Medulla oblongata (tissue), 1 donor: ENCODE measurements at regions not wholly inside any gene's neighbourhood (a gene's known extent, or its start where the extent isn't known, plus 50 kb on each side); places are given as distances from the start of the nearest gene placed in this dataset.

Source experiments
- DNase-seq: peaks from one replicate; pipeline ENCODE4 v3.0.0-alpha.2; 2015; ENCODE audit errors: extremely low spot score

- DNase-seq: no peak
Observed at GRCh38 chr18:28651298-28651697, 474.4 kb upstream of the CDH2 start.

GRCh38 chr18:28650860-28651259 lies 473.9 kb upstream of the CDH2 start:
- no peak for DNase-seq

DNA sequence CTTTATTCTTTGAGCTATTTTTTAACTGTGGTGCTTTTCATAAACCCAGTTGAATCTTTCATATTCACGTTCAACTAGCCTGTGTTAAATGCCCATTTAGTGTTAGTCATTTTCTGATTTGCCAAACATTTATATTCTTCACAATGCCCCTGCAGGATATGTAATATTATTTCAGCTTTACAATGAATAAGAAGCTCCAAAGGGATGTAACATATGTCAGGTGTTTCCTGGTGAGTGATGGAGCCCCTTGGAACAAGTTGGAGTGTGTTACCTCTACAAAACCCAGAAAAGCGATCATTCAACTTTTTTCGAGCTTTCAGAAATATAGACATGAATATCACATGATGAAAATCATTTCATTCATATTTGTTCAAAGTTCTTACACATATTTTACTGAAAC lies 471.0 kb upstream of the CDH2 start:
- DNase-seq: no peak

- no peak for DNase-seq
Observed at GRCh38 chr18:28637897-28638296, 461.0 kb upstream of the CDH2 start.

- DNase-seq: no peak
Observed at GRCh38 chr18:28635530-28635929, 458.6 kb upstream of the CDH2 start.

GRCh38 chr18:28626756-28627155 lies 449.8 kb upstream of the CDH2 start:
- DNase-seq: no peak

DNA sequence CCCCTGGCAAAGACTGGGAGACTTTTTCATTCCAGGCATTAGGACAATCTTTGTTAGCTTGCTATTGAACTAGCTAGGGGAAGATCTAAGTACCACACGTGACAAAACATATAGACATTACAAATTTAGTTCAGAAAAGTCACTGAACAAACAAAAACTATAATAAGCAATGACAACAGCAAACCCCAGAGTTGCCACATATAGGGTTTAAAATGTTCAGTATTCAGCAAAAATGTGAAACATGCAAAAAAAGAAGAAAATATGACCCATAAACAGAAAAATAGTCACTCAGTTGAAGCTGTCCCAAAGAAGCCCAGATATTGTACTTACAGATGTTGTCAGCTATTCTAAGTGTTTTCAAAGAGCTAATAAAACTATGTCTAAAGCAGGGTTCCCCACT lies 431.1 kb upstream of the CDH2 start:
- DNase-seq: no peak

- DNase-seq: no peak
Observed at GRCh38 chr18:28606686-28607085, 429.8 kb upstream of the CDH2 start.

DNA sequence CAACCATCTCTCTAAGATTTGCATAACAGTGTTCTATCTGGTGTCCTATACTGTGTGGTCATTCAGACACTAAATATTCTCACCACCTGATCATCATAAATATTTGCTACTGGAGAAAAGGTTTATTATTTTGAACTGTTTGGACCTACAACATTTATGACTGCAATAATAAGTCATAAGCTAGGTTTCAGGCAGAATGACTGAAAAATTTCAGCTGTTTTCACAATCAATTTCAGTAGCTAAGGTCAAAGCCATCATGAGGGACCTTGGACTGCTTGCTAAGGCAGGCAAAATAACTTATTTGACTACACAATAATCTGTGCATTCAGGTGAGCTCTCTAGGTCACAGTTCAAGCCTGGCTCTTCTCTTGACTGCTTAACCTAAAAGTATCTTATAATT lies 425.5 kb upstream of the CDH2 start:
- no peak for DNase-seq

- DNase-seq: no peak
Observed at GRCh38 chr18:28594034-28594433, 417.1 kb upstream of the CDH2 start.

- DNase-seq: peak; percentile 12
Observed at GRCh38 chr18:28588884-28589549, 412.1 kb upstream of the CDH2 start.

DNA sequence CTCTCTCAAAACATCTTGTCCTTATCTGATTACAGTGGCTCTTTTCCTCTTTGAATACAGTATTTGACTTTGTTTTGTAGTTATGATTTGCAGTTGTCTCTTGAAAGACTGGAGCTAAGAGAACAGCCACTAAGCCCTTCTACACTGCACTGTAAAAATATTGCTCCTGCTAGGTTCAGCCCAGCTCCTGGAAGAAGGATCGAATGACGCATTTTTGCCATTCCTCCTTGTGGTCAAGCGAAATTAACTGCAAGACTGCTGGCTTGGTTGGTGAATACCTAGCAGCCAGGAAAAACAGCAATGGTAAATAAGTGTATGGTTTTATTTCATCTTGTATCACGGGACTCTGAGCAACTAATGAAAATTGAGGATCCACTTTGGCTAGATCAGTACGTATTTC lies 407.8 kb upstream of the CDH2 start:
- DNase-seq: no peak

DNA sequence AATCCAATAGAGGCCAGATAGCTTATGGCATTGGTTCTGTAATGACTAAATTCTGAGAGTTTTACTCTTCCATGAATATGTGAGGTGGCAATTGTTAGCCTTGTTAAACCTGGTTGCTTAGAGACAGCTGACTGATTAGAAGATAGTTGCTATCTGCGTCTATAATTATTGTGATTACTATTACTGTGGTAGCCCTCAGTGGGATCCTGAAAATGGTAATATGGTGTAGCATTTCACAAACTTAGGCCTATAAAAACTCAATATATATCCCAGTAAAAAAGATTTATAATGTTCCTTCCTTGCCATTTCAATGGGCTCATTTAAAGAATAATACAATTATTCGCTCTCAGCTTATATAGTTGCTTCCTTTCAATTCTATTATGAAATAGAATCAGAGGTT lies 405.8 kb upstream of the CDH2 start:
- DNase-seq: no peak

DNA sequence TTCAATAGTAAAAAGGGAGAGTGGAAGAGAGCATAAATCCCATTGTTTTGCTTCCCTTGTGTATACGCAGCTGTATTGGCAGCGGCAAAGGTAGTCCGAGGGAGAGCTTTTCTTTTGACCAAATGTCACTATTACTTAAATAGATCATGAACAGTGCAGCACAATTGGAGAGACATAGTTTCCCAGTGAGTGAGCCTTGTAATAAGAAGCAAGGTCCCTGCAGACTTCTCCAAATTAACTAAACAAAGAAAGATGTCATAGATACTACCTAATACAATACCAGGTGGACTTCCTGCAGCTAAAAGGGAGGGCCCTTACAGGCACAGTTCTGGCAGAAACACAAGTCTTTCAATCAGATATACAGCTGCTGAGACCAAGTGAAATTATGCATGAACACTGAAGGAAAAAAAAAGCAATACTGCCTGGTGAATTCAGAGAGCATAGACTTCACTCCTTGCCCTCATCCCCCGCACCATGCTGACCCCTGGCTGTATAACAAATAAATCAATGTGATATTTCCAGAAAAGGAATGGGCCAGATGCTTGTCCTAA lies 404.7 kb upstream of the CDH2 start:
- no peak for DNase-seq

- no peak for DNase-seq
Observed at GRCh38 chr18:28576941-28577340, 400.0 kb upstream of the CDH2 start.

DNA sequence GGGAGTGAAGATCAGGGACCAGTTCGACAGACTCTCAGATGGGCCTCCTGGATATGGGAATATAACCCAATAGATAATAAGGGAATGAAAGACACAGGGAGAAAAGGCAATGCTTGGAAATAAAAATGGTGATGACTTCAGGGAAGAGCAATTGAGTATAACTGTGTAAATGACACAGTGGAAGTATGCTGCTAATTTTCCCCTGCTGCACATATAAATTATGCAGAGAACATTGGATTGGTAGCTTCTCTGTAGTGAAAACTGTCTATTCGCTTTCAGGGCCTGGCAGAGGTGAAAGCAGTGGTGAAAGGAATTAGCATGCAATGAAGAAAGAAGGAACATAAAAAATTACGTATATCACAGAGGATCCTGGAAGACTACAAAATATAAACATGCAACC lies 398.2 kb upstream of the CDH2 start:
- DNase-seq: no peak

DNA sequence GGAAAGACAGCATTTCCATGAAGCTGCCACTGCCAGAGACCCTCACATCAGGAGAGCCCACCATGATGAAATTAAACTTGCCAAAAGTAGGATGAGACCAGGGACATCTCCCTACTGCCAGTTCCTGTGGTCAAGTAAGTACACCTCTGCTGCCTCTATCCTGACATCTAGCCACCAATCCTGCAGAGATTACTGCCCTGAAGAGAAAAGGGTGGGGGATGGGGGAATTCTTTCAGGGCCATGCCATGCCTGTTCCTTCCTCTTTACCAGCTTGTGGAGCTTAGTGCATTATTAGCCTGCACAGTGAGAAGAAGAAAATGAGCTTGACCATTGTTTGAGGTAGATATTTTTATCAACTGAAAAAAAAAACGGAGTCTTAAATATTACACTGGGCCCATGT lies 397.2 kb upstream of the CDH2 start:
- DNase-seq: no peak

- DNase-seq: no peak
Observed at GRCh38 chr18:28571929-28572328, 395.0 kb upstream of the CDH2 start.

- DNase-seq: no peak
Observed at GRCh38 chr18:28560331-28560730, 383.4 kb upstream of the CDH2 start.

DNA sequence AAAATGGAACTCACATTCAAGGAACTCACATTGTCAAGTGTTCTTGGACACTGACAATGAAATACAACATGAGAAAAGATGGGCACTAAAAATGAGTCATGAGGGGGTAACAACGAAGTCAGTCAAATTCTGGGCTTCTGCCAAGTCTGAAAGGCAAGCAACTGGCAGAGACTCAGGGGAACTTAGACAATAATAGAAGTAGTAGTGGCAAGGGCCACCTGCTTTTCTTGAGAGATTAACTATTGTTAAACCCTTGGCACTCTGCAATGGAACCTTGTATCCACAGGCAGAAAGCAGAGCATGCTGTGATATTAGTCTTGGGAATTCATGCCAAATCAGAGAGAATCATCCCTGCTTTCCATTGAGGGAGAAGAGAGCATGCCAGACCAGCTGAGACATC lies 382.6 kb upstream of the CDH2 start:
- no peak for DNase-seq

DNA sequence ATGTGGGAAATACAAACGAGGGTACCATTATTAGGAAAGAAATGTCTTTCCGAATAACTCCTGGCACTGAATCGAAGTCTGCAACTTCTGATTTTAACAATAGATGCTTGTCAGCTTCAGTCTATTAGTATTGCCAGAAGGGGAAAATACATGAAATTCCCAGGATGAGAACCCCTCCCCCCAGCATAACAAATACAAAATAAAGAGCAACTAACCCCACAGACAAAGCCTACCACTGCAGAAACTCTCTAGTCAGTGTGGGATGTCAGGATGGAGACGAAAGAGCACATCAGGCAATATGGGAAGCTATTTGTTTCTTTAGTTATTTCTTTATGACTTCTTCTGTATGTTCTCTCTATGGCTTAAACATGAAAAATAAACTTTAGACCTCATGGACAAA lies 365.0 kb upstream of the CDH2 start:
- DNase-seq: peak; percentile 6

GRCh38 chr18:28541276-28541930 lies 364.5 kb upstream of the CDH2 start:
- peak; percentile 58 for DNase-seq

- DNase-seq: no peak
Observed at GRCh38 chr18:28529644-28530043, 352.7 kb upstream of the CDH2 start.

DNA sequence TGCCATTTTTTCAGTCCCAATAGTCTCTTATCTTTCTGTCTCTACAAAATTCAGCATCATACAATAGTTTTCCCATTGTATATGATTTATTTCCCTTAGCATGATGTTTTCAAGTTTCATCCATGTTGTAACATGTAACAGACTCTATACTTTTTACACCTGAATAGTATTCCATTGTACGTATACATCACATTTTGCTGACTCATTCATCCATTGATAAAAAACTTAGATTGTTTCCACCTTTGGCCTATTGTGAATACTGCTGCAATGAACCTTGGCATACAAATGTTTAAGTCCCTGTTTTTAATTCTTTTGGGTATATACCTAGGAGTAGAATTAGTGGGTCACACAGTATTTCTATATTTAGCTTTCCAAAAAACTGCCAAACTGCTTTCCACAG lies 349.3 kb upstream of the CDH2 start:
- no peak for DNase-seq
